HS-27A (cell line): ENCODE measurements at regions not wholly inside any gene's neighbourhood (a gene's known extent, or its start where the extent isn't known, plus 50 kb on each side); places are given as distances from the start of the nearest gene placed in this dataset.
"Not testable (repeated sequence)": the region's sequence is repeated elsewhere in the genome, so short reads cannot be mapped to it uniquely, and the experiment has no call there.

Experiments used
- DNase-seq: peaks from one replicate; pipeline ENCODE4 v3.0.0-alpha.2; 2012; ENCODE audit warnings: low read depth, missing footprints

- DNase-seq: no peak
These were observed 443.7 kb upstream of the FGF16 start for GRCh38 chrX:77003530-77003929.

GRCh38 chrX:77003956-77004355, 443.2 kb upstream of the FGF16 start:
- no peak for DNase-seq

GRCh38 chrX:77009691-77010090, 437.5 kb upstream of the FGF16 start:
- DNase-seq: peak; percentile 29

- DNase-seq: no peak
These were observed 432.5 kb upstream of the FGF16 start for GRCh38 chrX:77014377-77015372.

GRCh38 chrX:77017093-77017492, 430.1 kb upstream of the FGF16 start:
- no peak for DNase-seq

- not testable (repeated sequence) for DNase-seq
These were observed 400.9 kb upstream of the FGF16 start for GRCh38 chrX:77046180-77046810.

- DNase-seq: no peak
These were observed 386.6 kb upstream of the FGF16 start for GRCh38 chrX:77060572-77060971.

GRCh38 chrX:77061022-77061421, 386.2 kb upstream of the FGF16 start:
- no peak for DNase-seq

- DNase-seq: no peak
These were observed 385.6 kb upstream of the FGF16 start for GRCh38 chrX:77061545-77061944.

GRCh38 chrX:77065896-77066295, 381.3 kb upstream of the FGF16 start:
- no peak for DNase-seq

- DNase-seq: no peak
These were observed 376.8 kb upstream of the FGF16 start for GRCh38 chrX:77070202-77070918.

GRCh38 chrX:77076896-77077295, 370.3 kb upstream of the FGF16 start:
- no peak for DNase-seq

GRCh38 chrX:77081237-77081636, 366.0 kb upstream of the FGF16 start:
- not testable (repeated sequence) for DNase-seq

- no peak for DNase-seq
These were observed 361.8 kb upstream of the FGF16 start for GRCh38 chrX:77085372-77085771.

GRCh38 chrX:77087529-77088169, 359.5 kb upstream of the FGF16 start:
- peak; percentile 40 for DNase-seq

- DNase-seq: no peak
These were observed 359.0 kb upstream of the FGF16 start for GRCh38 chrX:77088233-77088632.

GRCh38 chrX:77114501-77114900, 332.7 kb upstream of the FGF16 start:
- no peak for DNase-seq

GRCh38 chrX:77118686-77119085, 328.5 kb upstream of the FGF16 start:
- DNase-seq: no peak

- DNase-seq: no peak
These were observed 327.5 kb upstream of the FGF16 start for GRCh38 chrX:77119706-77120105.

GRCh38 chrX:77123917-77124316, 323.3 kb upstream of the FGF16 start:
- not testable (repeated sequence) for DNase-seq

- DNase-seq: not testable (repeated sequence)
These were observed 319.6 kb upstream of the FGF16 start for GRCh38 chrX:77127571-77127970.

- DNase-seq: no peak
These were observed 303.3 kb upstream of the FGF16 start for GRCh38 chrX:77143907-77144306.
